Activated naive CD8-positive, alpha-beta T cell treated with anti-CD3 and anti-CD28 coated beads for 36 hours (primary cell): ENCODE measurements at regions not wholly inside any gene's neighbourhood (a gene's known extent, or its start where the extent isn't known, plus 50 kb on each side); places are given as distances from the start of the nearest gene placed in this dataset.

Experiments used
- DNase-seq: peaks from one replicate; pipeline ENCODE4 v3.0.0; 2021
- H3K27ac Mint-ChIP-seq: one replicate; pipeline ENCODE4 v1.8.0; 2022; ENCODE audit warnings: mild to moderate bottlenecking, moderate library complexity, mixed read lengths
- H3K27me3 Mint-ChIP-seq: one replicate; pipeline ENCODE4 v1.8.0; 2022; ENCODE audit warnings: mild to moderate bottlenecking, mixed read lengths
- H3K36me3 Mint-ChIP-seq: one replicate; pipeline ENCODE4 v1.8.0; 2021; ENCODE audit warnings: mild to moderate bottlenecking, mixed read lengths
- H3K4me1 Mint-ChIP-seq: one replicate; pipeline ENCODE4 v1.8.0; 2021; ENCODE audit warnings: mixed read lengths
- H3K4me3 Mint-ChIP-seq: one replicate; pipeline ENCODE4 v1.8.0; 2022; ENCODE audit warnings: mild to moderate bottlenecking, moderate library complexity, mixed read lengths
- H3K9me3 Mint-ChIP-seq: one replicate; pipeline ENCODE4 v1.8.0; 2022; ENCODE audit warnings: mixed read lengths

- no peak overlapping the region for H3K4me3 Mint-ChIP-seq
- H3K27me3 Mint-ChIP-seq: peaks cover 11% of the 10 kb centered on the region
- no peak overlapping the region for H3K27ac Mint-ChIP-seq
- no peak for DNase-seq
- H3K36me3 Mint-ChIP-seq: peaks cover 2% of the 10 kb centered on the region
- peaks cover 1% of the 10 kb centered on the region for H3K9me3 Mint-ChIP-seq
- peaks cover 12% of the 10 kb centered on the region for H3K4me1 Mint-ChIP-seq
These were observed 73.9 kb upstream of the TANC2 start for GRCh38 chr17:62892061-62892675.

DNA sequence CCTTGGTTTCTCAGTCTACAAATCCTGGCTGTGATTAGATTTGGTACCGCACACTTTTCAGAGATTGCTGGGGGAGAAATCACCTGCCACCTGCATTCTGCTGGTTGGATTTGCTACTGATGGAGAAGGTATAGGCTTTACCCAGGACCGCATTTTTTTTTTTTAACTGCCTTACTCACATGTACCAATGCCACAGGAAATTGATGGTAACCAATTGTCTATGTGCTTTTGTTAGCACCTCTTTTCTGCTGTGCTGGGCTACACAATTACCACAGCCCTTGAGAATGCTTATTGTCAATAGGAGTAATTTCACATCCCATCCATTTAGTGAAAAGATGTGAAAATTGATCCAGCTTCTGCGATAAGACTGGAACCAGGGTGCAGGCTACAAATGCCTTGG lies 74.4 kb upstream of the TANC2 start:
- Mint-ChIP-seq H3K27ac (no peak overlapping the region), H3K9me3 (peaks cover 1% of the 10 kb centered on the region), H3K36me3 (peaks cover 2% of the 10 kb centered on the region), H3K4me3 (no peak overlapping the region), H3K4me1 (peaks cover 12% of the 10 kb centered on the region), H3K27me3 (peaks cover 11% of the 10 kb centered on the region)
- DNase-seq: no peak

DNA sequence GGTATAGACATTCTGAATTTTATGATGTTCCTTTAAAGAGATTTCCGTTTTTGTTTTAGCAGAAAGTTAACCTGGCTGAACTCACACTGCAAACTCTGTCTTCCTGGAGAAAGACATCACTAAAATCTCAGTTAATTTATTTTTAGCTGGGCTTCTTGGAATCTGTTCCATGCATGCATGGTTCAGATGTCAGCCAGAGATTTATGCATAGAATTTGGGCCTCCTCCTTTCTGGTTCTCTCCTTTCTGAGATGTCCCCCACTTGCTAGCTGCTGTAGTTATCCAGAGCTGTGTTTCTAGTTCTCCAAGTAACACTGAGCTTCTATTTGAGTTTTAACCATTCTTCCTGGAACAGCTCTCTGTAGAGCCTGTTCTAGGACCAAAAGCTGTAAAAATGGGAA lies 77.3 kb upstream of the TANC2 start:
- H3K4me3 Mint-ChIP-seq: no peak overlapping the region
- H3K27ac Mint-ChIP-seq: no peak overlapping the region

DNA sequence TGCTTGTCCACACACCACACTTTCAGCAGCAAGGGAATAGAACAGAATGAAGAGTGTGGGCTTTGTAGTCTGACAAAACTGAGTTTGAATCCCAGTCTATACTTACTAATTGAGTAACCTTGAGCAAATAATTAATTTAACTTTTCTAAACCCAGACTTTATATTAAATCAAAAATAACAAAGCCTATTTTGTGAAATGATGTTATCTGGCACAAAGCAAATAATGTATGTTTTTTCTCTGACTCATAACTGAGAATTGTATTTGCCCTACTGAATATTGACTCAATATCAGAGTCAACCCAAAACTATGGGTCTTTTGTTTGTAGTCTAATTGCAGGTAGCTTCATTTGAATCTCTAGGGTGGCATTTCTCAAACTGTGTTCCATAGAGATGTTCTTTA lies 77.9 kb upstream of the TANC2 start:
- no peak for DNase-seq

More for the DNA sequence above, 77.3 kb upstream of the TANC2 start:
- Mint-ChIP-seq H3K27me3 (peaks cover 17% of the 10 kb centered on the region), H3K36me3 (peaks cover 2% of the 10 kb centered on the region), H3K4me1 (peaks cover 10% of the 10 kb centered on the region), H3K9me3 (peaks cover 1% of the 10 kb centered on the region)
- DNase-seq: no peak

DNA sequence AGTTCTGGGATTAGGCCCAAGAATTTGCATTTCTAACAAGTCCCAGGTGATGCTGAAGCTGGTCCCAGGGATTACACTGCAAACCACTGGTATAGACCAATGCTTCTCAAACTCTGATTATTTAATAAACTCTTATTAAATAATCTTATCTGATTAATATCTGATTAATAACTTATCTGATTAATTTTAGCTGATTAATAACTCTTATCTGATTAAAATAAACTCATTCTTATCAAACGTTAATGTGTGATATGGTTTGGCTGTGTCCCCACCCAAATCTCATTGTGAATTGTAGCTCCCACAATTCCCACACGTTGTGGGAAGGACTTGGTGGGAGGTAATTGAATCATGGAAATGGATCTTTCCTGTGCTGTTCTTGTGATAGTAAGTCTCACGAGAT lies 78.6 kb upstream of the TANC2 start:
- Mint-ChIP-seq H3K27me3 (peaks cover 25% of the 10 kb centered on the region), H3K36me3 (peaks cover 2% of the 10 kb centered on the region), H3K4me3 (no peak overlapping the region), H3K4me1 (peaks cover 4% of the 10 kb centered on the region), H3K27ac (no peak overlapping the region), H3K9me3 (peaks cover 1% of the 10 kb centered on the region)
- DNase-seq: no peak

More for the DNA sequence above, 77.9 kb upstream of the TANC2 start:
- H3K27ac Mint-ChIP-seq: no peak overlapping the region
- peaks cover 9% of the 10 kb centered on the region for H3K4me1 Mint-ChIP-seq
- peaks cover 1% of the 10 kb centered on the region for H3K9me3 Mint-ChIP-seq
- no peak overlapping the region for H3K4me3 Mint-ChIP-seq
- H3K36me3 Mint-ChIP-seq: peaks cover 2% of the 10 kb centered on the region
- H3K27me3 Mint-ChIP-seq: peaks cover 22% of the 10 kb centered on the region

GRCh38 chr17:62884781-62885180 lies 76.7 kb upstream of the MARCHF10 start:
- Mint-ChIP-seq H3K9me3 (peaks cover 1% of the 10 kb centered on the region), H3K36me3 (peaks cover 2% of the 10 kb centered on the region), H3K4me3 (no peak overlapping the region), H3K27me3 (peaks cover 34% of the 10 kb centered on the region), H3K27ac (no peak overlapping the region), H3K4me1 (peaks cover 3% of the 10 kb centered on the region)
- DNase-seq: no peak

- no peaks in the 10 kb centered on the region for H3K9me3 Mint-ChIP-seq
- no peak overlapping the region for H3K27ac Mint-ChIP-seq
- H3K27me3 Mint-ChIP-seq: peaks cover 26% of the 10 kb centered on the region
- no peak for DNase-seq
- peaks cover 3% of the 10 kb centered on the region for H3K4me1 Mint-ChIP-seq
- no peaks in the 10 kb centered on the region for H3K36me3 Mint-ChIP-seq
- H3K4me3 Mint-ChIP-seq: no peak overlapping the region
These were observed 74.8 kb upstream of the MARCHF10 start for GRCh38 chr17:62882878-62883277.

- Mint-ChIP-seq H3K27me3 (peaks cover 23% of the 10 kb centered on the region), H3K27ac (no peak overlapping the region), H3K36me3 (no peaks in the 10 kb centered on the region), H3K9me3 (no peaks in the 10 kb centered on the region), H3K4me1 (peaks cover 3% of the 10 kb centered on the region), H3K4me3 (no peak overlapping the region)
- DNase-seq: no peak
These were observed 74.2 kb upstream of the MARCHF10 start for GRCh38 chr17:62882284-62882683.

- Mint-ChIP-seq H3K27ac (no peak overlapping the region), H3K4me3 (no peak overlapping the region), H3K27me3 (peaks cover 26% of the 10 kb centered on the region), H3K36me3 (no peaks in the 10 kb centered on the region), H3K9me3 (no peaks in the 10 kb centered on the region), H3K4me1 (peaks cover 3% of the 10 kb centered on the region)
- no peak for DNase-seq
These were observed 72.0 kb upstream of the MARCHF10 start for GRCh38 chr17:62880120-62880519.

DNA sequence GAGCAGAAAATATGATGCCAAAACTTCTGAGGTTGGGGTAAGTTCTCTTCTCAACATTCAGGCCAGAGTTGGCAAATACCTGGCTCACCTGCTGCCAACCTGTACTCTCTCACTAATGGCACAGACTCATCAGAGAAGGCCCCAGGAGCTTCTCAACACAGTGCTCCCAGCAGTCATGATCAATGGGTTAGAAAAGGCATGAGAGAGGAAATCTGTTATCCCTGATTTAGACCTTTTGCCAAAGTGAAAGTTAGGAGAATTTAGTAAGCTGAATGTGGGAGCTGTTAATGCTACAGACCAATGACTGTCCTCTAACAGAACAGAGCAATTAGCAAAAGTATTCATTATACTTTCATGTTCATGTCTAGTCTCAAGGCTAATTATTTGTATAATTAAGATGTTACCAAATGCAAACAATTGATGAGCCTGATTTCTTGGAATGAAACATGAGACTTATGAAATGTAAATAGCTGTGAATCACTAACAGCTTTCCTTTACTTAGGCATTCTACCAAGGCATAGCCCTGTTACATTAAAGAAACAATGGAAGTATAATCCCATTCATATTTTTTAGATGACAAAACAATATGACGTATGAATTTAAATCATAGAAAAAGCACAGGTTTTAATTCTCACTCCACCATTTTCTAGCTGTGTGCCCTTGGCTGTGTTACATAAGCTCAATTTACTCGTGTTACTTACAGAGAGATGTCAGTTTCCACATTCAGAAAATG lies 68.7 kb upstream of the MARCHF10 start:
- Mint-ChIP-seq H3K4me1 (no peaks in the 10 kb centered on the region), H3K36me3 (no peaks in the 10 kb centered on the region), H3K27me3 (peaks cover 18% of the 10 kb centered on the region), H3K4me3 (no peak overlapping the region), H3K27ac (no peak overlapping the region), H3K9me3 (no peaks in the 10 kb centered on the region)
- DNase-seq: no peak

DNA sequence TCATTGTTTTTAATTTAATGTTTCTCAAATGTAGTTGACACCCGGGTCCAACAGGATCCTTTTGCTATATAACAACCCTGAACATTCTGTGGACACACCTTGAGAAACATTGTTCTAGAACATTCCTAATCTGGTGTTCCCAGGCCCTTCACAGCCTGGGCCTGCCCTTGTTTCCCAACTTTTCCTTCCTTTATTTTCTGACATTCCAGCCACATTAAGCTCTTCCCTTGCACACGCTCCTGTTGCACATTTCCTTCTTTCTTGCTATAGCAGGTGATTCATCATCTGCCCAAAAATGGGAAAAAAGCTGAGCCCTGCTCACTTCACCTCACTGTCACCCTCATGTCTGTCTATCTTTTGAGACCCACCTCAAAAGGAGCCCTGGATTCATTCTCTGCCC lies 67.9 kb upstream of the MARCHF10 start:
- Mint-ChIP-seq H3K27me3 (peaks cover 12% of the 10 kb centered on the region), H3K4me3 (no peak overlapping the region), H3K4me1 (no peaks in the 10 kb centered on the region), H3K27ac (no peak overlapping the region), H3K36me3 (no peaks in the 10 kb centered on the region), H3K9me3 (no peaks in the 10 kb centered on the region)
- no peak for DNase-seq

DNA sequence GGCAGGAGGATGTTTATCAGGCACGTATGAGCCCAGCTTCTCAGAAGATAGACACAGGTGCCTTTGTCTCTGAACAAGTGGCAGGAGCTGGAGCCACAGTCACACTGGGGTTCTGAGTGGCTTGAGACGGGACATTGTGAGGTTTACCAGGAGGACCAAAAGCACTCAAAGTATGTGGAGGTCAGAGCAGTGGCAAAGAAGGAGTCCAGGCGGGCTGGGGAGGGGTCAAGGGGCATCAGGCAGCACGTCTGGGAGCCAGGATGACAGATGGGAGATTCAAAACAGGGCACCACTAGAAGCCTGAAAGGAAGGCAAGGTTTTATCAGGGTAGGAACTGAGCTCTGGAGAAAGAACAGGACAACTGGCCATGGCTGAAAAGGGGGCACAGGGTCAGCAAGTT lies 67.2 kb upstream of the MARCHF10 start:
- no peak for DNase-seq
- no peaks in the 10 kb centered on the region for H3K4me1 Mint-ChIP-seq
- peaks cover 9% of the 10 kb centered on the region for H3K27me3 Mint-ChIP-seq
- no peaks in the 10 kb centered on the region for H3K36me3 Mint-ChIP-seq
- H3K27ac Mint-ChIP-seq: no peak overlapping the region
- H3K9me3 Mint-ChIP-seq: no peaks in the 10 kb centered on the region
- no peak overlapping the region for H3K4me3 Mint-ChIP-seq

- Mint-ChIP-seq H3K27ac (no peak overlapping the region), H3K9me3 (no peaks in the 10 kb centered on the region), H3K36me3 (no peaks in the 10 kb centered on the region), H3K4me3 (no peak overlapping the region), H3K27me3 (peaks cover 26% of the 10 kb centered on the region), H3K4me1 (no peaks in the 10 kb centered on the region)
- DNase-seq: no peak
These were observed 63.2 kb upstream of the MARCHF10 start for GRCh38 chr17:62871291-62871690.

DNA sequence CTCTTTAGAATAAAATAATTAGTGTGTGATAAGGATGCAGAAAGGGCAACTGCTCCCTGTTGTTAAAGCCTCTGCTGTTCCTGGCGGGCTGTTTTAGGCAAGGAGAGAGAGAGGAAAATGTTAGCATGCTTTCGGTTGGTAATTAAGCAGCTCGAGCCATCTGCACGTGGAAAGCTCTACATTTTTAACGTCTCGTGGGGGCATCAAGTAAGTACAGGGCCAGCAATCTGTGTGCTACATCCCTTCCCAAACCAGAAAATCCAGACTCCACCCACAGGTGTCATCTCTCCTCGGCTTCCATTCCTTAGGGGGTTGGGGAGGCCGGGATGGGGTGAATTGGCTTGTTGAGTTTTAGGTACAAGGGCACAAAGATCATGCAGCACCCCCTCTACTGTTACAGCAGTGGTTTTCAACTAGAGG lies 62.4 kb upstream of the MARCHF10 start:
- no peaks in the 10 kb centered on the region for H3K36me3 Mint-ChIP-seq
- H3K4me1 Mint-ChIP-seq: no peaks in the 10 kb centered on the region
- H3K4me3 Mint-ChIP-seq: no peak overlapping the region
- peaks cover 26% of the 10 kb centered on the region for H3K27me3 Mint-ChIP-seq
- H3K27ac Mint-ChIP-seq: no peak overlapping the region
- DNase-seq: no peak
- no peaks in the 10 kb centered on the region for H3K9me3 Mint-ChIP-seq

DNA sequence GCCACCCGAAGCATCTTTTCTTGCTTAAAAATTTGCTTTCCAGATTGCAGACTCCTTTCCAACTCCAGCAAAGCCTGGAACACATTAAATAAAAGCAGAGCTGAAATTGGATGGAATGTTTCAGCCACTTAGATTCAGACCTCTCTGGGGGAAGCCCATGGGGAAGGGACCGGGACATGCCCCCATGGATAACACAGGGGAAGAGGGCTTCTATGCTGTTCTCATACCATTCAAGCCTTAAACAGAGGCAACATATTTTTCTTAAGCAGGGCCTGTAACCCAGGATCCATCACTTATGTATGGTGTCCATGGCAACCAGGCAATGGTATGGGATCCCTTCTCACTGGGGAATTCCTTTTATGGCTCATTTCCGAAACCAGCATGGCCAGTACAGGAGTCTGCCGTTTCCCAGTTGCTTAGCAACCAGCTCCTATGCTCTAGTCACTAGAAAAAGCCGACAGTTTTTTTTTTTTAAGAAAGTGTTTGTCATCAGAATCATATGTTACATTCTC lies 62.0 kb upstream of the MARCHF10 start:
- no peak overlapping the region for H3K4me3 Mint-ChIP-seq
- H3K36me3 Mint-ChIP-seq: no peaks in the 10 kb centered on the region
- DNase-seq: no peak
- H3K4me1 Mint-ChIP-seq: no peaks in the 10 kb centered on the region
- no peaks in the 10 kb centered on the region for H3K9me3 Mint-ChIP-seq
- H3K27me3 Mint-ChIP-seq: peaks cover 22% of the 10 kb centered on the region
- no peak overlapping the region for H3K27ac Mint-ChIP-seq

- DNase-seq: no peak
- no peaks in the 10 kb centered on the region for H3K4me1 Mint-ChIP-seq
- no peaks in the 10 kb centered on the region for H3K9me3 Mint-ChIP-seq
- no peaks in the 10 kb centered on the region for H3K36me3 Mint-ChIP-seq
- peaks cover 19% of the 10 kb centered on the region for H3K27me3 Mint-ChIP-seq
- no peak overlapping the region for H3K4me3 Mint-ChIP-seq
- H3K27ac Mint-ChIP-seq: no peak overlapping the region
These were observed 60.6 kb upstream of the MARCHF10 start for GRCh38 chr17:62868723-62869122.
